BJ (cell line): ENCODE measurements at regions not wholly inside any gene's neighbourhood (a gene's known extent, or its start where the extent isn't known, plus 50 kb on each side); places are given as distances from the start of the nearest gene placed in this dataset.
"Not testable (repeated sequence)": the region's sequence is repeated elsewhere in the genome, so short reads cannot be mapped to it uniquely, and the experiment has no call there.

Source experiments
- CTCF ChIA-PET: fragments of 350-600 bp; formaldehyde crosslinking; extraction: SDS; loops from one replicate; lab custom pipeline; 2021; ENCODE audit warnings: antibody characterized with exemption, inconsistent platforms; lab: Yijun Ruan, JAX
- POLR2A ChIA-PET: fragments of 300-600 bp; sonication (Branson Sonifier 250); formaldehyde crosslinking; extraction: SDS; loops from one replicate; lab custom pipeline; 2021; ENCODE audit warnings: antibody characterized with exemption; lab: Charles Lee
- DNase-seq: peaks from one replicate; pipeline ENCODE4 v3.0.0-alpha.2; 2011; ENCODE audit warnings: low read depth
- H3K27me3 ChIP-seq: 2 replicates; pipeline ENCODE4 v1.6.0; 2011; ENCODE audit warnings: low read length; ENCODE audit not compliant: control insufficient read depth, insufficient read depth
- H3K36me3 ChIP-seq: 2 replicates; pipeline ENCODE4 v1.5.1; 2011; ENCODE audit warnings: low read length; ENCODE audit not compliant: control insufficient read depth, insufficient read depth
- H3K4me3 ChIP-seq: 2 replicates; pipeline ENCODE4 v1.5.1; 2011; ENCODE audit warnings: low read depth, mild to moderate bottlenecking, control low read depth, low read length
- TF ChIP-seq, protein P1 (sequence below): IDR thresholded peaks from 2 replicates; pipeline ENCODE4 v1.5.1; 2011; ENCODE audit warnings: low read depth, mild to moderate bottlenecking, control low read depth, inconsistent platforms, low read length, moderate library complexity; ENCODE audit not compliant: insufficient read depth

DNA sequence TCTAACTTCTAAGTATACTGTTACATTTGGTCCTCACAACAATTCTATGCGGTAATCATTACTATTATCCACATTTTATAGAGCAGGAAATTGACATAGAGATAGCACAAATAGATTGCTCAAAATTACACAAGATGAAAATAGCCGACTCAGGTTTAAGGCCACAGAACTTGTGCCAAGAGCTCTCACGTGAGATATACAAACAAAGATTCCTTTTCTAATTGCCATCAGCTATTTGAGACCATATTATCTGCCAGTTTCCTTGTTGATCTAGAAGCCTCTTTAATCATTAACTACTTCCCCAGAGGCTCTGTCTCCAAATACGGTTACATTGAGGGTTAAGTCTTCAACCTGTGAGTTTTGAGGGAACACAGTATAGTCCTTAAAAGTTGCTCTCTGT lies 61.0 kb upstream of the GLYATL1B start:
- TF ChIP-seq, protein P1, sequence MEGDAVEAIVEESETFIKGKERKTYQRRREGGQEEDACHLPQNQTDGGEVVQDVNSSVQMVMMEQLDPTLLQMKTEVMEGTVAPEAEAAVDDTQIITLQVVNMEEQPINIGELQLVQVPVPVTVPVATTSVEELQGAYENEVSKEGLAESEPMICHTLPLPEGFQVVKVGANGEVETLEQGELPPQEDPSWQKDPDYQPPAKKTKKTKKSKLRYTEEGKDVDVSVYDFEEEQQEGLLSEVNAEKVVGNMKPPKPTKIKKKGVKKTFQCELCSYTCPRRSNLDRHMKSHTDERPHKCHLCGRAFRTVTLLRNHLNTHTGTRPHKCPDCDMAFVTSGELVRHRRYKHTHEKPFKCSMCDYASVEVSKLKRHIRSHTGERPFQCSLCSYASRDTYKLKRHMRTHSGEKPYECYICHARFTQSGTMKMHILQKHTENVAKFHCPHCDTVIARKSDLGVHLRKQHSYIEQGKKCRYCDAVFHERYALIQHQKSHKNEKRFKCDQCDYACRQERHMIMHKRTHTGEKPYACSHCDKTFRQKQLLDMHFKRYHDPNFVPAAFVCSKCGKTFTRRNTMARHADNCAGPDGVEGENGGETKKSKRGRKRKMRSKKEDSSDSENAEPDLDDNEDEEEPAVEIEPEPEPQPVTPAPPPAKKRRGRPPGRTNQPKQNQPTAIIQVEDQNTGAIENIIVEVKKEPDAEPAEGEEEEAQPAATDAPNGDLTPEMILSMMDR: no peak
- no peak for DNase-seq
- CTCF ChIA-PET: no interaction called here
- H3K27me3 ChIP-seq: no peaks in the 10 kb centered on the region
- POLR2A ChIA-PET: no interaction called here
- H3K4me3 ChIP-seq: no peak overlapping the region
- H3K36me3 ChIP-seq: no peaks in the 10 kb centered on the region

DNA sequence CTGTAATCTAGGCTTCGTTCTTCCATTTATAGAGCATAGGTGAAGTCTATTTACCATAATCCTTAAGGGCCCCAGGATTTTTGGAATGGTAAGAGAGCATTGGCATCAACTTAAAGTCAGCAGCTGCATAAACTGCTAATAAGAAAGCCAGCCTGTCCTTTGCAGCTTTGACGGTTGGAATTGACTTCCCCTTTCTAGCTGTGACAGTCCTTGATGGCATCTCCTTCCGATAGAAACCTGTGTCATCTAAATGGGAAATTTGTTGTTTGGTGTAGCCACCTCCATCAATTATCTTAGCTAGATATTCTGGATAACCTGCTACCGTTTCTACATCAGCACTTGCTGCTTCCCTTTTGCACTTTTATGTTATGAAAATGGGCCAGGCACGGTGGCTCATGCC lies 58.0 kb upstream of the GLYATL1B start:
- Histone ChIP-seq H3K36me3 (no peaks in the 10 kb centered on the region), H3K27me3 (no peaks in the 10 kb centered on the region), H3K4me3 (no peak overlapping the region)
- no peak for DNase-seq
- CTCF ChIA-PET: interaction anchor here (1.8 kb wide), 1 partner anchor 25 kb away, joined by 7 read pairs; no protein-coding TSS in a partner anchor
- TF ChIP-seq, protein P1: no peak
- POLR2A ChIA-PET: no interaction called here

DNA sequence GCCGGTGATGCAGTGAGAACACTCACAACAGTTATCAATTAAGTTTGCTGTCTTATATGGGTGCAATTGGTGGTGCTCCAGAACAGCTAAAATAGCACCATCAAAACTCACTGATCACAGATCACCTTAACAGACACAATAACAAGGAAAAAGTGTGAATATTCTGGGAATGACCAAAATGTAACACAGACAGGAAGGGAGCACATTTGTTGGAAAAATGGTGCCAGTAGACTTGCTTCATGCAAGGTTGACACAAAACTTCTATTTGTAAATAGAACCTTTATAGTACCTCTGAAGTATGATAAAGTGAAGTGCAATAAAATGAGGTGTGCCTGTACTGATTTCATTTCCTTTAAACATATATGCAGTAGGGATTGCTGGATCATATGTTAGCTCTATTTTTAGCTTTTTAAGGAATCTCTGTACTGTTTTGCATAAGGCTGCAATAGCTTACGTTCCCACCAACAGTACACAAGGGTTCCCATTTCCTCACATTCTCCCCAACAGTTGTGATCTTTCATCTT lies 56.7 kb upstream of the GLYATL1B start:
- CTCF ChIA-PET: interaction anchor here (1.8 kb wide), 1 partner anchor 24 kb away, joined by 7 read pairs; no protein-coding TSS in a partner anchor
- no peaks in the 10 kb centered on the region for H3K36me3 ChIP-seq
- H3K4me3 ChIP-seq: no peak overlapping the region
- POLR2A ChIA-PET: no interaction called here
- TF ChIP-seq, protein P1: no peak
- no peak for DNase-seq
- no peaks in the 10 kb centered on the region for H3K27me3 ChIP-seq

DNA sequence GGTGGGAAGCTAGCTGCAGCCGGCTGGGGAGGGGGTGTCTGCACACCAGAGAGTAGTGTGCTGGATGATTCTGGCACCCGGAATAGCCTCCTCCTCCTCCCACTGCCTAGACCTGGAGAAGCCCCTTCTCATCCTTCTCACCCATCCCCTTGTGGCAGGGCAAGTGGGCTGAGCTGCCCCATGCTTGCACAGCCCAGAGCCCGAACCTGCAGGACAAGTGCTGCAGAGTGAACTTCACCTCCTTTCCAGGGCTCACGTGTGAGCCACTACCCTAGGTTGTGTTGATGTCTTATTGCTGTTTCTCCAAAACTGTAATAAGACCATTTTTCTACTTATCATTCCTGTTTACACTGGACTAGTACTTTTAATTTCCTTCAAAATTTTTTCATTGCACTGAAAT lies 56.1 kb upstream of the GLYATL1B start:
- TF ChIP-seq, protein P1: no peak
- ChIA-PET POLR2A (no interaction called here), CTCF (no interaction called here)
- no peaks in the 10 kb centered on the region for H3K36me3 ChIP-seq
- H3K4me3 ChIP-seq: no peak overlapping the region
- H3K27me3 ChIP-seq: no peaks in the 10 kb centered on the region
- no peak for DNase-seq

DNA sequence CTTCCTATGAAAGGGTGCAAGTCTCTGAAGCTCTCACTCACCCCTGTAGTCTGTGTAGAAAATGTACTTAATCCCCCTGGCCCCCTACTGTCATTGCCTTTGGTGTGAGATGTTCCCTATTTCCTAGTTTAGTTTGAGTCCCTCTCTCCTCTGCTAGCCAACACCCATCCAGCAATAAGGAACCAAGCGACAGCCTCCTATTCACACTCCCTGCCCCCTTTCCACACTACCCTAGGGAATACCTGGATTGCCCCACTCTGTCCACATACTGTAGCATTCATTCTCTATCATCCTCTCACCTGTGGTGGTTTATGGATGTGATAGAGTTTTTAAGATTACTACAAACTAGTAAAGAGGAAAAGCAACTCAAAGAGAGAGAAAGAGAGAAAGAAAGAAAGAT lies 54.4 kb upstream of the GLYATL1B start:
- H3K36me3 ChIP-seq, DNase-seq, H3K4me3 ChIP-seq, CTCF ChIA-PET, POLR2A ChIA-PET, H3K27me3 ChIP-seq: not testable (repeated sequence)
